K562 (cell line): ENCODE measurements at regions not wholly inside any gene's neighbourhood (a gene's known extent, or its start where the extent isn't known, plus 50 kb on each side); places are given as distances from the start of the nearest gene placed in this dataset.

ENCODE experiments used
- ATAC-seq: fragments of 200-7000 bp; cut with Tn5 transposase; 3 replicates; pipeline ENCODE4 v1.9.1; 2020; ENCODE audit warnings: moderate library complexity
- BruUV-seq: library from RNA; stranded (reverse); fragments of 400-500 nt; replicated peaks from 2 replicates; lab custom pipeline; 2021; lab: Mats Ljungman, UMichigan
- CTCF ChIA-PET: fragments of 300-600 bp; formaldehyde crosslinking; extraction: SDS; loops from one replicate; lab custom pipeline; 2021; ENCODE audit warnings: low intra/inter-chr PET ratio; lab: Yijun Ruan, JAX
- POLR2A ChIA-PET: fragments of 300-600, 350-650 bp; sonication (Branson Sonifier 250); formaldehyde crosslinking; extraction: SDS; loops from one replicate; lab custom pipeline; 2021; ENCODE audit warnings: antibody characterized with exemption, inconsistent platforms; lab: Yijun Ruan, JAX
- DNase-seq, 4 experiments: peaks; one replicate each; pipeline versions ENCODE4 v3.0.0 to v3.0.0-alpha.2; 2011 to 2018; ENCODE audit warnings: low spot score in 3 of 4, mixed read lengths in 3 of 4; ENCODE audit errors: extremely low read depth in 1 of 4
- FAIRE-seq: peaks from 2 replicates; lab custom pipeline; 2011; peaks lifted over from hg19 to GRCh38; lab: Jason Lieb, UNC
- H2AFZ ChIP-seq: 2 replicates; pipeline ENCODE4 v1.6.0; 2011; ENCODE audit warnings: low read depth, low read length, control low read depth, inconsistent platforms
- H3K27ac ChIP-seq: fragments of 200-600 bp; 3 replicates; pipeline ENCODE4 v1.8.0; 2011; ENCODE audit warnings: low read depth, mild to moderate bottlenecking, control low read depth, inconsistent platforms, low read length, moderate library complexity, mixed read lengths; ENCODE audit errors: extremely low read depth
- H3K27me3 ChIP-seq, 2 experiments: fragments of 300-600 bp in 1 of 2; 2 replicates in 1 of 2; 3 replicates in 1 of 2; pipeline versions ENCODE4 v1.6.0 to v1.8.0; 2011; ENCODE audit warnings: inconsistent platforms in 2 of 2, low read length in 2 of 2, mild to moderate bottlenecking in 1 of 2, mixed read lengths in 1 of 2, moderate library complexity in 1 of 2; ENCODE audit not compliant: control insufficient read depth in 2 of 2, insufficient read depth in 2 of 2
- H3K36me3 ChIP-seq: fragments of 300-600 bp; 3 replicates; pipeline ENCODE4 v1.8.0; 2011; ENCODE audit warnings: mild to moderate bottlenecking, low read length, inconsistent platforms; ENCODE audit not compliant: control insufficient read depth, insufficient read depth
- H3K4me1 ChIP-seq, 2 experiments: fragments of 200-600 bp in 1 of 2; replicated peaks in 1 of 2; 2 replicates in 1 of 2; 3 replicates in 1 of 2; pipeline versions ENCODE4 v1.5.1 to v1.8.0; 2011; ENCODE audit warnings: inconsistent platforms in 2 of 2, low read length in 2 of 2, mild to moderate bottlenecking in 1 of 2, mixed read lengths in 1 of 2, moderate library complexity in 1 of 2; ENCODE audit not compliant: control insufficient read depth in 2 of 2, insufficient read depth in 2 of 2
- H3K4me2 ChIP-seq: 2 replicates; pipeline ENCODE4 v1.6.1; 2011; ENCODE audit warnings: low read length, control low read depth, inconsistent platforms, mixed read lengths; ENCODE audit not compliant: insufficient read depth
- H3K4me3 ChIP-seq: fragments of 200-600 bp; sonication (generic), shearing (Covaris generic); 2 replicates; pipeline ENCODE4 v1.5.1; 2016; ENCODE audit warnings: control low read depth, inconsistent platforms
- H3K79me2 ChIP-seq: fragments of 200-600 bp; 3 replicates; pipeline ENCODE4 v1.8.0; 2011; ENCODE audit warnings: low read length, inconsistent platforms; ENCODE audit not compliant: control insufficient read depth, insufficient read depth
- H3K9ac ChIP-seq, 2 experiments: 2 replicates each; pipeline versions ENCODE4 v1.6.0 to v1.6.1; 2011; ENCODE audit warnings: low read depth in 2 of 2, low read length in 2 of 2, control low read depth in 1 of 2, inconsistent platforms in 1 of 2, mild to moderate bottlenecking in 1 of 2, mixed read lengths in 1 of 2; ENCODE audit not compliant: insufficient read depth in 1 of 2
- H3K9me1 ChIP-seq: one replicate; pipeline ENCODE4 v1.6.0; 2011; ENCODE audit warnings: inconsistent platforms, mild to moderate bottlenecking, low read length, moderate library complexity; ENCODE audit not compliant: control insufficient read depth, insufficient read depth
- H3K9me3 ChIP-seq: replicated peaks from 2 replicates; pipeline ENCODE4 v1.5.1; 2011; ENCODE audit warnings: low read depth, low read length, inconsistent platforms; ENCODE audit not compliant: control insufficient read depth, insufficient read depth
- H4K20me1 ChIP-seq: replicated peaks from 2 replicates; pipeline ENCODE4 v1.6.1; 2011; ENCODE audit warnings: low read length, inconsistent platforms, mixed read lengths; ENCODE audit not compliant: control insufficient read depth, insufficient read depth
- CREBBP ChIP-seq: IDR thresholded peaks from one replicate; pipeline ENCODE4 v1.6.1; 2012; ENCODE audit warnings: low read depth, mild to moderate bottlenecking, control low read depth, inconsistent platforms, low read length
- DLX4 ChIP-seq: fragments of 250-450 bp; sonication (Bioruptor Pico); IDR thresholded peaks from 2 replicates; pipeline ENCODE4 v1.6.1; 2021; ENCODE audit warnings: mild to moderate bottlenecking
- KAT8 ChIP-seq: fragments of 450-650 bp; IDR thresholded peaks from 2 replicates; pipeline ENCODE4 v1.6.1; 2016; ENCODE audit warnings: low read depth, mild to moderate bottlenecking
- KLF13 ChIP-seq: fragments of 450-650 bp; IDR thresholded peaks from 2 replicates; pipeline ENCODE4 v1.6.1; 2016; ENCODE audit warnings: missing genetic modification characterization, low read depth, mild to moderate bottlenecking, missing compliant biosample characterization, moderate library complexity, borderline replicate concordance
- MTA2 ChIP-seq: fragments of 450-650 bp; IDR thresholded peaks from 2 replicates; pipeline ENCODE4 v1.6.1; 2016; ENCODE audit warnings: low read depth
- NFATC3 ChIP-seq: fragments of 450-650 bp; IDR thresholded peaks from 2 replicates; pipeline ENCODE4 v1.6.1; 2017; ENCODE audit warnings: mild to moderate bottlenecking
- PML ChIP-seq: IDR thresholded peaks from 2 replicates; pipeline ENCODE4 v1.6.1; 2012; ENCODE audit warnings: low read length, inconsistent platforms
- TCFL5 ChIP-seq: fragments of 250-450 bp; sonication (Bioruptor Pico); conservative IDR thresholded peaks from 2 replicates; pipeline ENCODE4 v1.6.1; 2021; ENCODE audit warnings: mild to moderate bottlenecking, moderate library complexity, matching md5 sums
- ZNF174 ChIP-seq: fragments of 250-450 bp; sonication (Bioruptor Pico); IDR thresholded peaks from 2 replicates; pipeline ENCODE4 v1.4.0; 2020; ENCODE audit warnings: mild to moderate bottlenecking
- WGBS: fragments of 100-300 bp; shearing (Covaris generic); methylation state at CpG from one replicate; pipeline ENCODE4 v1.1.6; 2016; ENCODE audit warnings: low coverage, mixed read lengths; ENCODE audit not compliant: insufficient coverage; ENCODE audit errors: missing lambda C conversion rate; 5-methylcytosine and 5-hydroxymethylcytosine counted together
- in situ Hi-C: fragments of 300-500 bp; cut with MboI; formaldehyde crosslinking; loops from 4 replicates; pipeline ENCODE4 v1.15.0; 2018; ENCODE audit warnings: inconsistent platforms, mixed read lengths
- intact Hi-C: fragments of 100-400 bp; cut with micrococcal nuclease; formaldehyde crosslinking; loops from 2 replicates; pipeline ENCODE4 v1.14.2; 2022

GRCh38 chr3:59311231-59311630 is 261.4 kb upstream of the CFAP20DC start:
- DNase-seq (no peak), ATAC-seq (no peak), FAIRE-seq (no peak)
- ChIA-PET POLR2A (no interaction called here), CTCF (no interaction called here)
- H3K4me3 ChIP-seq: no peak overlapping the region
- no peaks in the 10 kb centered on the region for H3K27me3 ChIP-seq
- no peak overlapping the region for H3K27ac ChIP-seq
- H2AFZ ChIP-seq: no peak overlapping the region
- H3K9me1 ChIP-seq: no peaks in the 10 kb centered on the region
- H3K9me3 ChIP-seq: no peaks in the 10 kb centered on the region
- H3K79me2 ChIP-seq: no peaks in the 10 kb centered on the region
- no TSS peak for BruUV-seq
- no peak overlapping the region for H3K9ac ChIP-seq
- no peaks in the 10 kb centered on the region for H3K36me3 ChIP-seq
- H3K4me1 ChIP-seq: no peaks in the 10 kb centered on the region
- in situ Hi-C loops (no loop called here), intact Hi-C loops (no loop called here)
- no peak overlapping the region for H3K4me2 ChIP-seq
- TF ChIP-seq KLF13 (tag): no peak
- no peak for TF ChIP-seq DLX4 (CRISPR knock-in tag)
- no peak for TF ChIP-seq CREBBP
- no peak for TF ChIP-seq ZNF174 (CRISPR knock-in tag)
- no peak for TF ChIP-seq PML
- 0% methylated on average over 3 of the region's 3 CpGs for WGBS
- H4K20me1 ChIP-seq: no peaks in the 10 kb centered on the region

GRCh38 chr3:59310736-59311135 is 260.9 kb upstream of the CFAP20DC start:
- Histone ChIP-seq H3K36me3 (no peaks in the 10 kb centered on the region), H3K4me1 (no peaks in the 10 kb centered on the region), H3K27me3 (no peaks in the 10 kb centered on the region), H3K9me3 (no peaks in the 10 kb centered on the region), H3K4me2 (no peak overlapping the region), H3K9me1 (no peaks in the 10 kb centered on the region), H2AFZ (no peak overlapping the region), H3K27ac (no peak overlapping the region), H4K20me1 (no peaks in the 10 kb centered on the region), H3K4me3 (no peak overlapping the region), H3K79me2 (no peaks in the 10 kb centered on the region), H3K9ac (no peak overlapping the region)
- TF ChIP-seq KAT8 (no peak), MTA2 (no peak), TCFL5 (no peak), NFATC3 (no peak)
- DNase-seq (no peak), FAIRE-seq (no peak), ATAC-seq (no peak)
- WGBS: 0% methylated on average over 2 of the region's 2 CpGs
- in situ Hi-C loops (no loop called here), intact Hi-C loops (no loop called here)
- ChIA-PET CTCF (no interaction called here), POLR2A (no interaction called here)
- BruUV-seq: no TSS peak
